GM23338 (cell line): ENCODE measurements at regions not wholly inside any gene's neighbourhood (a gene's known extent, or its start where the extent isn't known, plus 50 kb on each side); places are given as distances from the start of the nearest gene placed in this dataset.
A peak's percentile ranks its signal among the peaks of the same experiment; 100 is the strongest.

Experiments
- ATAC-seq: fragments of 200-7000 bp; cut with Tn5 transposase; 3 replicates; pipeline ENCODE4 v1.9.1; 2020
- DNase-seq: peaks from one replicate; pipeline ENCODE4 v3.0.0-alpha.2; 2015; ENCODE audit warnings: low spot score
- H2AFZ ChIP-seq: fragments of 200-600 bp; sonication (generic); 2 replicates; pipeline ENCODE4 v1.8.0; 2016; ENCODE audit warnings: antibody characterized with exemption, mild to moderate bottlenecking, moderate library complexity
- H3F3A ChIP-seq: fragments of 200-600 bp; sonication (generic); replicated peaks from 2 replicates; pipeline ENCODE4 v1.8.0; 2017; ENCODE audit warnings: antibody characterized with exemption, mixed run types, low read depth
- H3K27ac ChIP-seq: fragments of 200-600 bp; sonication (generic); 2 replicates; pipeline ENCODE4 v1.6.1; 2016; ENCODE audit warnings: low read depth
- H3K27me3 ChIP-seq: fragments of 200-600 bp; sonication (generic); 2 replicates; pipeline ENCODE4 v1.8.0; 2016; ENCODE audit warnings: mild to moderate bottlenecking, mixed run types, moderate library complexity; ENCODE audit not compliant: insufficient read depth
- H3K36me3 ChIP-seq: fragments of 200-600 bp; sonication (generic); 2 replicates; pipeline ENCODE4 v1.8.0; 2016; ENCODE audit warnings: mild to moderate bottlenecking; ENCODE audit not compliant: insufficient read depth
- H3K4me1 ChIP-seq: fragments of 200-600 bp; sonication (generic); 2 replicates; pipeline ENCODE4 v1.8.0; 2016; ENCODE audit warnings: mild to moderate bottlenecking, moderate library complexity; ENCODE audit not compliant: insufficient read depth
- H3K4me2 ChIP-seq: fragments of 200-600 bp; sonication (generic); 2 replicates; pipeline ENCODE4 v1.7.1; 2017; ENCODE audit warnings: mixed run types
- H3K4me3 ChIP-seq: fragments of 200-600 bp; sonication (generic); 2 replicates; pipeline ENCODE4 v1.6.1; 2016; ENCODE audit warnings: mixed run types
- H3K79me2 ChIP-seq: fragments of 200-600 bp; sonication (generic); replicated peaks from 2 replicates; pipeline ENCODE4 v1.8.0; 2017; ENCODE audit warnings: mild to moderate bottlenecking; ENCODE audit not compliant: insufficient read depth
- H3K9me2 ChIP-seq: fragments of 200-600 bp; sonication (generic); 2 replicates; pipeline ENCODE4 v1.8.0; 2017; ENCODE audit not compliant: insufficient read depth
- H4K20me1 ChIP-seq: fragments of 200-600 bp; sonication (generic); replicated peaks from 2 replicates; pipeline ENCODE4 v1.8.0; 2017; ENCODE audit warnings: mild to moderate bottlenecking; ENCODE audit not compliant: insufficient read depth
- H3K27ac Mint-ChIP-seq: 2 replicates; pipeline ENCODE4 v1.8.0; 2020; ENCODE audit warnings: inconsistent platforms, mild to moderate bottlenecking, moderate library complexity, mixed read lengths
- H3K27me3 Mint-ChIP-seq: 3 replicates; pipeline ENCODE4 v1.8.0; 2022; ENCODE audit warnings: low read depth, mild to moderate bottlenecking, moderate library complexity, mixed read lengths, inconsistent platforms; ENCODE audit not compliant: insufficient read depth, poor library complexity
- H3K36me3 Mint-ChIP-seq: 3 replicates; pipeline ENCODE4 v1.8.0; 2021; ENCODE audit warnings: low read depth, mild to moderate bottlenecking, inconsistent platforms, moderate library complexity, mixed read lengths
- H3K4me1 Mint-ChIP-seq: 3 replicates; pipeline ENCODE4 v1.8.0; 2020; ENCODE audit warnings: mild to moderate bottlenecking, inconsistent platforms, mixed read lengths
- H3K4me3 Mint-ChIP-seq: 3 replicates; pipeline ENCODE4 v1.8.0; 2021; ENCODE audit warnings: moderate library complexity, mild to moderate bottlenecking, inconsistent platforms, mixed read lengths
- H3K9me3 Mint-ChIP-seq: 3 replicates; pipeline ENCODE4 v1.8.0; 2020; ENCODE audit warnings: moderate library complexity, mild to moderate bottlenecking, inconsistent platforms, mixed read lengths
- EZH2phosphoT487 ChIP-seq: fragments of 200-600 bp; sonication (generic); IDR thresholded peaks from one replicate; pipeline ENCODE4 v1.8.1; 2018; ENCODE audit warnings: antibody characterized with exemption; ENCODE audit not compliant: unreplicated experiment
- NANOG ChIP-seq: IDR thresholded peaks from 2 replicates; pipeline ENCODE4 v1.6.1; 2016; ENCODE audit warnings: antibody characterized with exemption, borderline replicate concordance
- TF ChIP-seq, protein P1 (sequence below), 2 experiments: fragments of 200-600 bp in 1 of 2; sonication (generic) in 1 of 2; conservative IDR thresholded peaks; 2 replicates each; pipeline versions ENCODE4 v1.5.1 to v1.6.1; 2016 to 2017; ENCODE audit warnings: antibody characterized with exemption in 2 of 2, low read depth in 2 of 2, mild to moderate bottlenecking in 2 of 2, moderate library complexity in 1 of 2

DNA sequence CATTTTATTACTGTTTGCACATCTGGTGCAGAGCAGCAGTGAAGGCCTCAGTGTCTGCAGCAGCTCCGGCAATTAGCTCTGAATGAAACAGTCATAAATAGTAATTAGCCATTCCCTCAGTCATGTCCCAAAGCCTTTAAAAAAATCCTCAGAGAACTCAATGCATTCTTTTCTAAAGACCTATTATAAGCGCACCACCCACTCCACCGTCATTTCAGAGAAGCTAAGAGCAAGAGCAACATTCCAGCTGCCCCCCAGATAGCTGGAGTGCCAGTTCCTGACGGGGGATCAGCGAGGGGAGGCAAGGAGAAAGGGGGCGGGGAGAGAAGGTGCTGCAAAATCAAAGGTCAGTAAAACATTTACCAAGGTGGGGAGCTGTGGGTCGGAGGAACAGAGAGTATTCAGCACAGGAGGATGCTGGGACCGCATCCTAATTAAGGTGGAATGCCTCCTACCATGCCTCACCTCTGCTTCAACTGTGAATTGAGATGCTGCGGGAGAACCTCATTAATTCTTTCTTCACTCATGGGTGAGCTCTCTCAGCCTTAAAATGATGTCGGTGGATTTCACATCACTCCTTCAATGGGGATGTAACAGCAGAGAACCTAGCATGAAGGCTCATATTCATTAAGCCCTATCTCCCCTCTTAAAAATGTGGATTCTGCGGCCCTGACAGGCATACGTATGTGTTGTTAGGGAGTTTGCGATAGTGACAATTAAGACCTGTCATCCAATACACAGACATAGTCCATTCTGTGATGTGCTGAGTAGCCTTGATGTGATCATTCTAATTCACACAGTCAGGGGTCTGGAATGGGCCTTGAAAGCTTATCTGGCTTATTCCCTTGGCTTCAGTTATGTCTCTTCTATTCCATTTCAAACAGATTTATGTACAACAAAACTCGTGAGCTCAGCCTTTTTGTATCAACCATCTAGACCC is 469.5 kb upstream of the NRSN1 start:
- no peak overlapping the region for H3K4me3 ChIP-seq
- TF ChIP-seq, protein P1, sequence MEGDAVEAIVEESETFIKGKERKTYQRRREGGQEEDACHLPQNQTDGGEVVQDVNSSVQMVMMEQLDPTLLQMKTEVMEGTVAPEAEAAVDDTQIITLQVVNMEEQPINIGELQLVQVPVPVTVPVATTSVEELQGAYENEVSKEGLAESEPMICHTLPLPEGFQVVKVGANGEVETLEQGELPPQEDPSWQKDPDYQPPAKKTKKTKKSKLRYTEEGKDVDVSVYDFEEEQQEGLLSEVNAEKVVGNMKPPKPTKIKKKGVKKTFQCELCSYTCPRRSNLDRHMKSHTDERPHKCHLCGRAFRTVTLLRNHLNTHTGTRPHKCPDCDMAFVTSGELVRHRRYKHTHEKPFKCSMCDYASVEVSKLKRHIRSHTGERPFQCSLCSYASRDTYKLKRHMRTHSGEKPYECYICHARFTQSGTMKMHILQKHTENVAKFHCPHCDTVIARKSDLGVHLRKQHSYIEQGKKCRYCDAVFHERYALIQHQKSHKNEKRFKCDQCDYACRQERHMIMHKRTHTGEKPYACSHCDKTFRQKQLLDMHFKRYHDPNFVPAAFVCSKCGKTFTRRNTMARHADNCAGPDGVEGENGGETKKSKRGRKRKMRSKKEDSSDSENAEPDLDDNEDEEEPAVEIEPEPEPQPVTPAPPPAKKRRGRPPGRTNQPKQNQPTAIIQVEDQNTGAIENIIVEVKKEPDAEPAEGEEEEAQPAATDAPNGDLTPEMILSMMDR (conservative IDR thresholded peaks at IDR 0.05; ENCODE audit: low read depth in 2 of 2), result no peak
- peak; percentile 54; the same call in 1 of the 2 replicates for TF ChIP-seq NANOG
- peaks cover 21% of the 10 kb centered on the region for H3K4me1 Mint-ChIP-seq
- no peaks in the 10 kb centered on the region for H3K27me3 ChIP-seq
- H3K79me2 ChIP-seq, result no peaks in the 10 kb centered on the region
- H2AFZ ChIP-seq, result no peak overlapping the region
- H3K27ac ChIP-seq, result no peak overlapping the region
- peaks cover 10% of the 10 kb centered on the region for H3K27me3 Mint-ChIP-seq
- H4K20me1 ChIP-seq, result no peaks in the 10 kb centered on the region
- no peaks in the 10 kb centered on the region for H3K36me3 Mint-ChIP-seq
- H3K36me3 ChIP-seq, result no peaks in the 10 kb centered on the region
- no peak overlapping the region for H3K27ac Mint-ChIP-seq
- H3K4me2 ChIP-seq, result 0 out of 2 replicates have a peak overlapping the region, but pooled peaks have one; percentile 38
- no peaks in the 10 kb centered on the region for H3F3A ChIP-seq
- no peaks in the 10 kb centered on the region for H3K9me2 ChIP-seq
- ATAC-seq (peak; percentile 38), DNase-seq (peak; percentile 31)
- H3K4me1 ChIP-seq, result peaks cover 6% of the 10 kb centered on the region; the same call in 1 of the 2 replicates
- no peaks in the 10 kb centered on the region for H3K9me3 Mint-ChIP-seq
- no peak overlapping the region for H3K4me3 Mint-ChIP-seq

DNA sequence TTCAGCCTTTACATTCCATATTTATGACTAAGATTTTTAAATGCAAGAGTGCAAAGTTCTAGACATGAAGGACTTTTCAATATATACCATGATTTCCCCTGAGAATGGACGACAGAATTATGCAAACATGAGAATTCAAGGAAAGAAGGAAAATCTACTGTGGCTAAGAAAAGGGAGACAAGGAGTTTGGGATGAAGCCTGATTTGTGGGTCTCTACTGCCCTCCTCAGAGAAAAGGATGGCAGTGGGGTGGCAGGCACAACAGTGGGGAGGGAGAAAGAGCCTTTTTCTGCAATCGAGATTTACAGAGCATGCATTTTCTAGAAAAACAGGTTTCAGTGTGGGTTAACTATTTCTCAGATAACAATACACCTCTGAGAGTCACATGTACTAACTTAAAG is 466.9 kb upstream of the NRSN1 start:
- no peak overlapping the region for H2AFZ ChIP-seq
- no peaks in the 10 kb centered on the region for H3K36me3 ChIP-seq
- H3F3A ChIP-seq, result no peaks in the 10 kb centered on the region
- DNase-seq (peak; percentile 77), ATAC-seq (peak; percentile 96)
- no peaks in the 10 kb centered on the region for H3K9me3 Mint-ChIP-seq
- H3K27me3 Mint-ChIP-seq, result peaks cover 10% of the 10 kb centered on the region
- H3K79me2 ChIP-seq, result no peaks in the 10 kb centered on the region
- peaks cover 6% of the 10 kb centered on the region; the same call in 1 of the 2 replicates for H3K4me1 ChIP-seq
- no peaks in the 10 kb centered on the region for H3K27me3 ChIP-seq
- H3K4me1 Mint-ChIP-seq, result peaks cover 21% of the 10 kb centered on the region
- no peak overlapping the region for H3K4me3 Mint-ChIP-seq
- H3K27ac Mint-ChIP-seq, result no peak overlapping the region
- H3K4me3 ChIP-seq, result no peak overlapping the region
- TF ChIP-seq, protein P1 (conservative IDR thresholded peaks at IDR 0.05; ENCODE audit: low read depth in 2 of 2), result peak; percentile 83 to 90
- TF ChIP-seq EZH2phosphoT487, result no peak
- no peaks in the 10 kb centered on the region for H3K9me2 ChIP-seq
- H3K27ac ChIP-seq, result no peak overlapping the region
- H3K4me2 ChIP-seq, result no peak overlapping the region
- no peaks in the 10 kb centered on the region for H4K20me1 ChIP-seq
- H3K36me3 Mint-ChIP-seq, result no peaks in the 10 kb centered on the region
